GM12875 (cell line): ENCODE measurements at regions not wholly inside any gene's neighbourhood (a gene's known extent, or its start where the extent isn't known, plus 50 kb on each side); places are given as distances from the start of the nearest gene placed in this dataset.

Source experiments
- H3K4me3 ChIP-seq: one replicate; pipeline ENCODE4 v1.5.1; 2011; ENCODE audit warnings: low read depth, low read length, control low read depth
- CTCF ChIP-seq: IDR thresholded peaks from 2 replicates; pipeline ENCODE4 v1.5.1; 2011; ENCODE audit warnings: low read depth, mild to moderate bottlenecking, control low read depth, inconsistent platforms, low read length, moderate library complexity, borderline replicate concordance; ENCODE audit not compliant: insufficient read depth

GRCh38 chr4:180106997-180107396, 2136.2 kb upstream of the TENM3 start:
- H3K4me3 ChIP-seq, result no peak overlapping the region
- no peak for TF ChIP-seq CTCF

- no peak for TF ChIP-seq CTCF
- H3K4me3 ChIP-seq, result no peak overlapping the region
Measured at GRCh38 chr4:180116840-180117239, 2126.4 kb upstream of the TENM3 start.

DNA sequence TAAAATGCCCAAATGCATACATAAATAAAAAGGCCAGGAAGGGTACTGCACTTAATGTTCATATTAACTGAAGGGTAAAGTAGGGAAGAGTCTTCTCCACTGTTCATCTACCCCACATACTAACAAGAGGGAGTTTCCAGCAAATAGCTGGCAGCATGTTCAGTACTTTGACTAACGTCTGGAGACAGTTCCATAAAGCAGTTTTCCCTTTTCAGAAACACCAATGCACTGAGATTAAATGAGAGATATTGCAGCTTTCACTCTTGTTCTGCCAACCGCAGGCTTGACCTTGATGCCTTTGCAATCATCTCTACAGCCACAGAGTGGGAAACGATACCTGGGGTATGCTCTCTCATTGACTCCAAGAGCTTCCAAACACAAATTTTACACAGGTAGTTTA, 2123.1 kb upstream of the TENM3 start:
- TF ChIP-seq CTCF, result no peak
- no peak overlapping the region for H3K4me3 ChIP-seq

- no peak for TF ChIP-seq CTCF
- no peak overlapping the region for H3K4me3 ChIP-seq
Measured at GRCh38 chr4:180134091-180134866, 2108.9 kb upstream of the TENM3 start.

DNA sequence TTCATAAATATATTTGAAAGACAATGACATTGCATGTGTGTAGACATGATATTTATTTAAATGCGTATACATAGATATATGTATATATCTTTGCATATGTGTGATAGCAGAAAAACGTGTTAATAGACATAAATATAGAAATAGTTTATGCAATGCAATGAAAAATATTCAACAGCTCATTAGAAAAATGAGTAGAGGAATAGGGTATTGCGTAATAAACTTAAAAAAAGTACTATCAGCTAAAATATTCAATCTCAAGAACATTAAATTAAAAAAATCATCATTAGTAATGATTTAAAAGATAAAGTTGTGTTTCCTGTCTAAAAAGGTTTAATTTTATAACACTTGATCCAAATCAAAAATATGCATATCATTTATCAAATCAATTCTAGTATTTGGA, 2101.5 kb upstream of the TENM3 start:
- TF ChIP-seq CTCF, result no peak
- H3K4me3 ChIP-seq, result no peak overlapping the region

DNA sequence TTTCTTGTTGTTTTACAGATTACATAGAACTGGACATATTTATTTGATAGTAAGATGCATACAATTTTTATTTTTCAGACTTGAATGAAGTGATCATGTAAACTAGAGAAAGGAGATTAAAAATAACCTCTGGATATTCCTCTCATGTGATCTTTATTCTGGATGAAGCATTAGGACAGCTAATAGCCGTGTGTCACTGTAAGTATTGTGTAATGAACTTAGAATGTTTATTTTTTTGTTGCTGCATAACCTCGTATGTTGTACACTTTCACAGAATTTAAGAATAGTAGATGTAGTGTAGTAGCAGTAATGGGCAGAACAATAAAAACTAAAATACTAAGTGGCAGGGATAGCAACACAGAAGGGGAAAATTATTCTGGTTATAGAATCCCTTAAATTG, 2094.5 kb upstream of the TENM3 start:
- no peak for TF ChIP-seq CTCF

DNA sequence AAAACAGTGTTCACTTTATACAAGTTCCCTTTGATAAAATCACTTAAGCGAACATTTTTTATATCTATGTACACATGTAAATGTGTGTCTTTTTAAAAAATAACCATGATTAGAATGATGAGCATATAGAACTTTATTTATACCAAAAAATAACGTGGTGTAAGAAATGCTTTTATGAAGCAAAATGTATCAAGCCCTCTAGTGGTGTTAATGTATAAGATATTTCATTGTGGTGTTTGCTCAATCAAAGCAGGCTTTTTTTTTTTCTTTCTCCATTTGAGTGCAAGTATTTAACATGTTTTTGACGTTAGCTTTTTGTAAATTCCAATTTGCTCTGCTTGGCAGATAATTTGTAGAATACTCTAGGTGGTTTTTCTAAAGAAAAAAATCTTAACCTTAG, 2092.4 kb upstream of the TENM3 start:
- no peak overlapping the region for H3K4me3 ChIP-seq
- no peak for TF ChIP-seq CTCF

More for the DNA sequence above, 2094.5 kb upstream of the TENM3 start:
- no peak overlapping the region for H3K4me3 ChIP-seq
